Heart right ventricle (tissue), 16 donors: ENCODE measurements at regions not wholly inside any gene's neighbourhood (a gene's known extent, or its start where the extent isn't known, plus 50 kb on each side); places are given as distances from the start of the nearest gene placed in this dataset.

Source experiments
- ATAC-seq, 8 donors: fragments of 200-7000 bp; cut with Tn5 transposase; one replicate each; pipeline ENCODE4 v1.9.1; 2020; ENCODE audit warnings: mild to moderate bottlenecking in 8 of 8, moderate library complexity in 8 of 8, moderate number of reproducible peaks in 1 of 8
- DNase-seq, 2 donors: peaks; one replicate each; pipeline ENCODE4 v3.0.0-alpha.2; 2020
- H3K27ac ChIP-seq, 10 donors: fragments of 200-600 bp; sonication (generic) in 2 of 10; one replicate each; pipeline versions ENCODE4 v1.5.0 to v1.8.0; 2020 to 2022; ENCODE audit warnings: mild to moderate bottlenecking in 3 of 10
- H3K27me3 ChIP-seq, 7 donors: fragments of 200-600 bp; one replicate each; pipeline ENCODE4 v1.8.0; 2021 to 2022; ENCODE audit warnings: mild to moderate bottlenecking in 2 of 7
- H3K36me3 ChIP-seq, 9 donors: fragments of 200-600 bp; sonication (generic) in 1 of 9; one replicate each; pipeline versions ENCODE4 v1.5.0 to v1.8.0; 2020 to 2022; ENCODE audit warnings: mild to moderate bottlenecking in 2 of 9
- H3K4me1 ChIP-seq, 9 donors: fragments of 200-600 bp; sonication (generic) in 1 of 9; one replicate each; pipeline versions ENCODE4 v1.5.0 to v1.8.0; 2020 to 2022; ENCODE audit warnings: mild to moderate bottlenecking in 4 of 9
- H3K4me3 ChIP-seq, 10 donors: fragments of 200-600 bp; sonication (generic) in 2 of 10; one replicate each; pipeline versions ENCODE4 v1.5.0 to v1.8.0; 2020 to 2022; ENCODE audit warnings: mild to moderate bottlenecking in 7 of 10, moderate library complexity in 2 of 10
- H3K9me3 ChIP-seq, 11 donors: fragments of 200-600 bp in 10 of 11; sonication (generic) in 2 of 11; one replicate each; pipeline versions ENCODE4 v1.5.0 to v1.8.0; 2013 to 2022; ENCODE audit warnings: mild to moderate bottlenecking in 2 of 11, control low read depth in 1 of 11, moderate library complexity in 1 of 11
- WGBS, 2 donors: extraction: QIAGEN DNeasy Blood & Tissue Kit; methylation state at CpG; one replicate each; pipeline ENCODE4 v1.1.7; 2013; ENCODE audit warnings: inconsistent platforms in 1 of 2; 5-methylcytosine and 5-hydroxymethylcytosine counted together
- intact Hi-C, 10 donors: fragments of 100-400 bp; cut with DNase I; formaldehyde crosslinking; loops; one replicate each; pipeline versions ENCODE4 v1.11.1 to v1.14.2; 2022
- TF ChIP-seq, protein P1 (sequence below), 9 donors: fragments of 200-600 bp; sonication (generic) in 2 of 9; IDR thresholded peaks; one replicate each; pipeline versions ENCODE4 v1.5.0 to v1.8.0; 2021 to 2022; ENCODE audit warnings: antibody characterized with exemption in 9 of 9, mild to moderate bottlenecking in 5 of 9, moderate library complexity in 1 of 9
- donor health status: Arrhythmogenic right ventricular cardiomyopathy.
- donor health status: ischemic (EF 13 %, LVEDD 7.1; RV severe dilation, severe dysfunction).
- donor health status: healthy with polysubstance abuse.
- donor health status: DM: no; HTN: yes; CAD: no.
- donor health status: DM: no; HTN: no; CAD: no.
- donor health status: ischemic (EF 25% LVEDD 6.9; RV normal size, moderate dysfunction).
- donor health status: ischemic (EF 25% LVEDD 5.7; RV mildly dilated, moderate dysfunction).
- donor health status: healthy.
- donor health status: DM: yes; HTN: yes; CAD: no.
- donor health status: Ischemic cardiomyopathy.
- donor health status: ischemic (EF 35%, LVEDD 5.7; RV mildly dilated, moderate dysfunction).
- donor health status: nonischemic (EF 11% LVEDD 7.7; RV severe dilation, severe dysfunction).
- donor health status: DM: yes; HTN: yes; CAD: no.
- donor health status: PGD.
- donor health status: ischemic (EF 29% LVEDD 5.4; RV normal size, mild dysfunction).
- donor health status: nonischemic (EF 23%, LVEDD 6.1; RV moderate dilation, normal function).

DNA sequence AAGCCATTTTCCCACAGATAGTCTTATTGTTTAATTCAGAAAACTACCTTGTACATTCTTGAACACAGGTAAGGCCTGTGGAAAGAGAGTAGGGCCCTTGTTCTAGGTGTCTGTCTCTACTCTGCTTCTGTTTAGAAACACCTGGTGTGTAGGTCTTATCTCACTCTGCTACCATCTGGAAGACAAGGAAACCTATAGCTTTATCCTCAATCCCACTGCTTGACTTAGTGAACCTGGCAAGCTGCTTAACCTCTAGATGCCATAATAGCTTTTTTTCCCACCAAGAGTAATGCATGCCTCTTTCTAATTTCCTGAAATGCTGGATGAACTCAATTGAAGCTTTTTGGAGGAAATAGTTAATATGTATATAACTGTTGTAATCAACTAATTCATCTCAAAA is 82.6 kb upstream of the RAP2B start:
- H3K36me3 ChIP-seq: no peaks in the 10 kb centered on the region
- H3K27me3 ChIP-seq: no peaks in the 10 kb centered on the region
- TF ChIP-seq, protein P1, sequence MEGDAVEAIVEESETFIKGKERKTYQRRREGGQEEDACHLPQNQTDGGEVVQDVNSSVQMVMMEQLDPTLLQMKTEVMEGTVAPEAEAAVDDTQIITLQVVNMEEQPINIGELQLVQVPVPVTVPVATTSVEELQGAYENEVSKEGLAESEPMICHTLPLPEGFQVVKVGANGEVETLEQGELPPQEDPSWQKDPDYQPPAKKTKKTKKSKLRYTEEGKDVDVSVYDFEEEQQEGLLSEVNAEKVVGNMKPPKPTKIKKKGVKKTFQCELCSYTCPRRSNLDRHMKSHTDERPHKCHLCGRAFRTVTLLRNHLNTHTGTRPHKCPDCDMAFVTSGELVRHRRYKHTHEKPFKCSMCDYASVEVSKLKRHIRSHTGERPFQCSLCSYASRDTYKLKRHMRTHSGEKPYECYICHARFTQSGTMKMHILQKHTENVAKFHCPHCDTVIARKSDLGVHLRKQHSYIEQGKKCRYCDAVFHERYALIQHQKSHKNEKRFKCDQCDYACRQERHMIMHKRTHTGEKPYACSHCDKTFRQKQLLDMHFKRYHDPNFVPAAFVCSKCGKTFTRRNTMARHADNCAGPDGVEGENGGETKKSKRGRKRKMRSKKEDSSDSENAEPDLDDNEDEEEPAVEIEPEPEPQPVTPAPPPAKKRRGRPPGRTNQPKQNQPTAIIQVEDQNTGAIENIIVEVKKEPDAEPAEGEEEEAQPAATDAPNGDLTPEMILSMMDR (IDR thresholded peaks at IDR 0.05): no peak
- intact Hi-C loops: no loop called here
- H3K4me3 ChIP-seq: no peak overlapping the region
- no peak overlapping the region for H3K27ac ChIP-seq
- no peaks in the 10 kb centered on the region for H3K4me1 ChIP-seq
- H3K9me3 ChIP-seq: no peaks in the 10 kb centered on the region
- no peak for ATAC-seq
- DNase-seq: no peak

DNA sequence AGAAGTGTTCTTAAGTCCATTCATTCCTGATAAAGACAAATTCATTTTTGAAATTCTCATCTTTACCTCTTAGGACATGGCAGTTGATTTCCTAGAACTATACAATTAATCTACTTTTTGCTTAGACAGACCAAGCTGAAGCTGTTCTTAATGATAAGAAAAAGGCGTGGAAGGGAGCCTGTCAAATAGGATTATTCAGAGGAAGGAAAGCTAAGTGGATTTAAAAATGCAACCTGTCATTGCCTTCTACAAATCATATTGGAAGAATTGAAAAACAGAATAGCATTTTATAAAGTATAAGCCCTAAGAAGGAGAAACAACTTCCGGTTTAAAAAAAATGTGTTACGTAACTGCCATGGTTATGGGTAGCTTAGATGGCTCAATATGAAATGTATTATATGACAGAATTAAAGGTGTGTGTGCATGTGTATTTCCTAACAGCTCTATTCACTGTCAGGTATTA is 81.2 kb upstream of the RAP2B start:
- H3K4me3 ChIP-seq: no peak overlapping the region
- intact Hi-C loops: no loop called here
- TF ChIP-seq, protein P1 (IDR thresholded peaks at IDR 0.05): no peak

DNA sequence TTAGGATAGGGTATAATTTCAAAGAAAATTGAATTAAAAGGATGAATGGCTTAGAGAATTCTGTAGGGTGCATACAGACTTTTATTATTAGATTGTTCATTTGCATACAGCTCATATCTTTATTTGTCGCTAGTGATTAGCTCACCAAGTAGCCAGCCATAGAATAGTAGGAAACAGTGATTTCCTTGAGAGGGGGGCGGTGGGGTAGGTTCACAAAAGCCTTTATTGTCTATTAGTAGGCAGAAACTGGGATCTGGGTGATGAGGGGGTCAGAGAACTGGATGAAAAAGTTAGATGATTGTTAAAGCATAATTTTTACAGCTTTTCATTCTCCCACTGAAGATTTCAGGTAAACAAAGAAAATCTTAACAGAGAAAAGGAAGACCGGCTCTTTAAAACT is 77.6 kb upstream of the RAP2B start:
- Histone ChIP-seq H3K9me3 (no peaks in the 10 kb centered on the region), H3K27ac (peak overlapping the region in 1 of 10 donors; percentile 15), H3K27me3 (no peaks in the 10 kb centered on the region), H3K4me3 (no peak overlapping the region), H3K4me1 (no peaks in the 10 kb centered on the region), H3K36me3 (no peaks in the 10 kb centered on the region)
- intact Hi-C loops: no loop called here
- no peak for ATAC-seq
- no peak for DNase-seq
- TF ChIP-seq, protein P1 (IDR thresholded peaks at IDR 0.05): no peak
- 67 to 71% methylated on average over 3 of the region's 3 CpGs for WGBS, 2 donors

More for the DNA sequence above, 81.2 kb upstream of the RAP2B start:
- no peaks in the 10 kb centered on the region for H3K4me1 ChIP-seq
- H3K27me3 ChIP-seq: no peaks in the 10 kb centered on the region
- WGBS, 2 donors: 86 to 88% methylated on average over 3 of the region's 3 CpGs
- DNase-seq (no peak), ATAC-seq (no peak)
- H3K27ac ChIP-seq: no peak overlapping the region
- H3K9me3 ChIP-seq: no peaks in the 10 kb centered on the region
- H3K36me3 ChIP-seq: no peaks in the 10 kb centered on the region

DNA sequence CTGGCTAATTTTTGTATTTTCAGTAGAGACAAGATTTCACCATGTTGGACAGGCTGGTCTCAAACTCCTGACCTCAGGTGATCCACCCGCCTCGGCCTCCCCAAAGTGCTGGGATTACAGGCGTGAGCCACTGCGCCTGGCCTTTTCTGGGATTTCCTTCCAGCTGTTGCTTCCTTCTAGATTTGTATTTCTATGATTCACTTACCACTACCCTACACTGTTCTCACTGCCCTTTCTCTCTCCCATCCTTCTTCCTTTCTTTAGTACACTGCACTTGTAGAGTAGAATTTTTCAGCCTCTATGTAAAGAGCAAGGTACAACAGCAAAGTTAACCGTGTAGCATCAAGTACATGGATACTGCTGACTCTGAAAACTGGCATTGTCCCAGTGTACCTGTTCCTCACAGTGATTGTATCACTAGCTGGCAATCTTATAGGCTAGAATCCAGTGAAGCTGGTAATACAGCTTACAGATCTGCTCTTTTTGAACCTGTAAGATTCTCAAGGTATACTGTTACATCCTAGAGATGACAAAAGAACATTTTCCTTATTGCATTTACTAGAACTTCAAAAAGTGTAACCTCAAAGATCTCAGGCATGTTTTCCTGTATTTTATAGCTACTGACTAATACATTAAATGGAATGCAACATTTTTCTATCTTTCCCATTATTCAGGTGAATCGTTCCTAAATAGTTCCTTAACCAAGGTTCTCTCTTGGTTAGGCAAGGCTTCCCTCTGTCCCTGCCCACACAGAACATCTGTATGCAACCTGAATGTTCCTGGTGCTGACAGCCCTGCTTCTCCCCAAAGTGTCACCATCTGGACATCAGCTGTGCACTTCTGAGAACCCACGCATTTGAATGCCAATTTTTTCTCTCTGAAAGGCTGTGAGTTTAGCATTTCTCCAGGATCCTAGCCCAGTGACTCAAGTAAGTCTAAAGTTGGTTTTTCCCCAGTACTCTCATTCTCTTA is 74.1 kb upstream of the RAP2B start:
- TF ChIP-seq, protein P1 (IDR thresholded peaks at IDR 0.05): no peak
- Histone ChIP-seq H3K36me3 (no peaks in the 10 kb centered on the region), H3K27ac (no peak overlapping the region), H3K4me3 (no peak overlapping the region), H3K9me3 (no peaks in the 10 kb centered on the region), H3K27me3 (no peaks in the 10 kb centered on the region), H3K4me1 (no peaks in the 10 kb centered on the region)
- DNase-seq (peak in 1 of 2 donors; percentile 22), ATAC-seq (peak in 7 of 8 donors; percentile 70 to 96 (median 84))
- WGBS, 2 donors: 68 to 77% methylated on average over 7 of the region's 7 CpGs
- intact Hi-C loops: no loop called here
